Osteoblast (primary cell): ENCODE measurements at regions not wholly inside any gene's neighbourhood (a gene's known extent, or its start where the extent isn't known, plus 50 kb on each side); places are given as distances from the start of the nearest gene placed in this dataset.

Source experiments
- DNase-seq: peaks from one replicate; pipeline ENCODE4 v3.0.0; 2011; ENCODE audit warnings: low spot score, mixed read lengths; ENCODE audit not compliant: insufficient read length; ENCODE audit errors: missing footprints
- H2AFZ ChIP-seq: 2 replicates; pipeline ENCODE4 v1.6.0; 2011; ENCODE audit warnings: mild to moderate bottlenecking, low read length
- H3K27ac ChIP-seq: 2 replicates; pipeline ENCODE4 v1.5.1; 2011; ENCODE audit warnings: mild to moderate bottlenecking, low read depth, low read length, moderate library complexity
- H3K27me3 ChIP-seq: 2 replicates; pipeline ENCODE4 v1.6.0; 2012; ENCODE audit warnings: mild to moderate bottlenecking, control low read depth, inconsistent platforms, low read length, moderate library complexity; ENCODE audit not compliant: insufficient read depth
- H3K36me3 ChIP-seq: 2 replicates; pipeline ENCODE4 v1.5.1; 2011; ENCODE audit warnings: mild to moderate bottlenecking, low read length, control low read depth, moderate library complexity; ENCODE audit not compliant: insufficient read depth
- H3K4me1 ChIP-seq: 2 replicates; pipeline ENCODE4 v1.5.1; 2011; ENCODE audit warnings: mild to moderate bottlenecking, low read length, control low read depth, moderate library complexity; ENCODE audit not compliant: insufficient read depth
- H3K4me2 ChIP-seq: 2 replicates; pipeline ENCODE4 v1.6.0; 2011; ENCODE audit warnings: mild to moderate bottlenecking, low read length; ENCODE audit not compliant: insufficient read depth
- H3K4me3 ChIP-seq: fragments of 200-600 bp; sonication (generic); 3 replicates; pipeline ENCODE4 v1.5.1; 2012; ENCODE audit warnings: mild to moderate bottlenecking, low read length, inconsistent platforms; ENCODE audit not compliant: insufficient read depth
- H3K79me2 ChIP-seq: 2 replicates; pipeline ENCODE4 v1.6.0; 2012; ENCODE audit warnings: mild to moderate bottlenecking, low read length, control low read depth, inconsistent platforms; ENCODE audit not compliant: insufficient read depth
- H3K9me3 ChIP-seq: 2 replicates; pipeline ENCODE4 v1.5.1; 2011; ENCODE audit warnings: low read depth, low read length, control low read depth
- H4K20me1 ChIP-seq: 2 replicates; pipeline ENCODE4 v1.6.0; 2012; ENCODE audit warnings: mild to moderate bottlenecking, low read length, control low read depth; ENCODE audit not compliant: insufficient read depth
- TF ChIP-seq, protein P1 (sequence below): IDR thresholded peaks from 2 replicates; pipeline ENCODE4 v1.5.1; 2011; ENCODE audit warnings: mild to moderate bottlenecking, low read depth, low read length, moderate library complexity; ENCODE audit errors: extremely low read depth

DNA sequence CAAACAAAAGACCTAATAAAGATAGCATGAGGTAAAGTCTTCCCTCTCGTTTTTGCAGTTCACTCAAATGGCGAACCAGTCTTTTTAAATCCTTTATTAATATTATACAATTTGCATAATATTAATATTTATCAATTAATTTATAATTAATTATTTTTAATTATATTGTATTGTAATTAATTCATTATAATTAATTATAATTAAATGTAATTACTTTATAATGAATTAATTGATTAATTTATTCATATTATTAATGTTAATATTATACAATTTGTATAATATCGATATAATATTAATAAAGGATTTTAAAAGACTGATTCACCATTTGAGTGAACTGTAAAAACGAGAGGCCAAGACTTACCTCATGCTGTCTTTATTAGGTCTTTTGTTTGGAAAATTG lies 1045.4 kb upstream of the CADM2 start:
- no peaks in the 10 kb centered on the region for H3K9me3 ChIP-seq
- H4K20me1 ChIP-seq = no peaks in the 10 kb centered on the region
- H3K36me3 ChIP-seq = no peaks in the 10 kb centered on the region
- DNase-seq = no peak
- no peaks in the 10 kb centered on the region for H3K27me3 ChIP-seq
- H3K4me1 ChIP-seq = no peaks in the 10 kb centered on the region
- H3K79me2 ChIP-seq = no peaks in the 10 kb centered on the region
- H2AFZ ChIP-seq = no peak overlapping the region
- no peak overlapping the region for H3K4me3 ChIP-seq
- no peak overlapping the region for H3K27ac ChIP-seq
- H3K4me2 ChIP-seq = no peak overlapping the region
- TF ChIP-seq, protein P1, sequence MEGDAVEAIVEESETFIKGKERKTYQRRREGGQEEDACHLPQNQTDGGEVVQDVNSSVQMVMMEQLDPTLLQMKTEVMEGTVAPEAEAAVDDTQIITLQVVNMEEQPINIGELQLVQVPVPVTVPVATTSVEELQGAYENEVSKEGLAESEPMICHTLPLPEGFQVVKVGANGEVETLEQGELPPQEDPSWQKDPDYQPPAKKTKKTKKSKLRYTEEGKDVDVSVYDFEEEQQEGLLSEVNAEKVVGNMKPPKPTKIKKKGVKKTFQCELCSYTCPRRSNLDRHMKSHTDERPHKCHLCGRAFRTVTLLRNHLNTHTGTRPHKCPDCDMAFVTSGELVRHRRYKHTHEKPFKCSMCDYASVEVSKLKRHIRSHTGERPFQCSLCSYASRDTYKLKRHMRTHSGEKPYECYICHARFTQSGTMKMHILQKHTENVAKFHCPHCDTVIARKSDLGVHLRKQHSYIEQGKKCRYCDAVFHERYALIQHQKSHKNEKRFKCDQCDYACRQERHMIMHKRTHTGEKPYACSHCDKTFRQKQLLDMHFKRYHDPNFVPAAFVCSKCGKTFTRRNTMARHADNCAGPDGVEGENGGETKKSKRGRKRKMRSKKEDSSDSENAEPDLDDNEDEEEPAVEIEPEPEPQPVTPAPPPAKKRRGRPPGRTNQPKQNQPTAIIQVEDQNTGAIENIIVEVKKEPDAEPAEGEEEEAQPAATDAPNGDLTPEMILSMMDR = no peak

DNA sequence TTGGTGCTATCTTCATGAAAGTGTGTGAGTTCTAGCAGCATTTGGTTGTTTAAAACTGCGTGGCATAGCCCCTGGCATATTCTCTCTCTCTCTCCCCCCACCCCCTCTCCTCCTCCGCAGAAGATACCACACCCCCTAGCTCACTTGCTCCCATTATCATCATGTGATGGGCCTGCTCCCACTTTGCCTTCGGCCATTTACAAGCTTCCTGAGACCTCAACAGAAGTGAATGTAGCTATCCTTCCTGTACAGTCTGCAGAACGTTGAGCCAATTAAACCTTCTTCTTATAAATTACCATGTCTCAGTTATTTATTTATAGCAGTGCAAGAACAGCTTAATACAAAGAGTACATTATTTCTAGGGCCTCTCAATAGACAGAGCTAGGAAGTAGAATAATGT lies 1032.5 kb upstream of the CADM2 start:
- no peak overlapping the region for H3K27ac ChIP-seq
- H3K36me3 ChIP-seq = no peaks in the 10 kb centered on the region
- DNase-seq = no peak
- no peak overlapping the region for H3K4me2 ChIP-seq
- no peaks in the 10 kb centered on the region for H3K27me3 ChIP-seq
- no peaks in the 10 kb centered on the region for H3K4me1 ChIP-seq
- peaks cover 11% of the 10 kb centered on the region for H3K9me3 ChIP-seq
- no peak overlapping the region for H2AFZ ChIP-seq
- TF ChIP-seq, protein P1 = no peak
- H3K4me3 ChIP-seq = no peak overlapping the region
- no peaks in the 10 kb centered on the region for H3K79me2 ChIP-seq
- H4K20me1 ChIP-seq = no peaks in the 10 kb centered on the region

DNA sequence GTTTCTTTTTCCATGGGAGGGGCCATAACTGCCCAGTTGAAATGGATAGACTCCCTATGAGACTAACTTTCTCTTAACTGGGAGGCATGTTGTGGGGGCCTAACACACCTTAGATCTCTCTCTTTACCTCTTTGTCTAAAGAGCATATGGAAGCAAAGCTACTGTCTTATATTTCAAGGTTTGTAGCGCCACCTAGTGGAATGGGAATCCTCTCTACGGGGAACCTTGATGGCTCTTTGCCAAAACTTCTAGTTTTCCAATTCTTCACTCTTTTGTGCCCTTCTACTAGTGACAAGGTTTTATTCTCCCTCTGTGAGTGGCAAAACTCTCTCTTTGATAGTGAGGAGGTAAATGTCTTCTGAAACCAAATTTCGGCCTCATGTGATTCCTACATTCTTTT lies 1030.4 kb upstream of the CADM2 start:
- no peak for DNase-seq
- Histone ChIP-seq H3K79me2 (no peaks in the 10 kb centered on the region), H2AFZ (no peak overlapping the region), H3K36me3 (no peaks in the 10 kb centered on the region), H3K27me3 (no peaks in the 10 kb centered on the region), H4K20me1 (no peaks in the 10 kb centered on the region), H3K4me1 (no peaks in the 10 kb centered on the region), H3K4me3 (no peak overlapping the region), H3K27ac (no peak overlapping the region), H3K9me3 (peaks cover 11% of the 10 kb centered on the region), H3K4me2 (no peak overlapping the region)
- TF ChIP-seq, protein P1 = no peak

DNA sequence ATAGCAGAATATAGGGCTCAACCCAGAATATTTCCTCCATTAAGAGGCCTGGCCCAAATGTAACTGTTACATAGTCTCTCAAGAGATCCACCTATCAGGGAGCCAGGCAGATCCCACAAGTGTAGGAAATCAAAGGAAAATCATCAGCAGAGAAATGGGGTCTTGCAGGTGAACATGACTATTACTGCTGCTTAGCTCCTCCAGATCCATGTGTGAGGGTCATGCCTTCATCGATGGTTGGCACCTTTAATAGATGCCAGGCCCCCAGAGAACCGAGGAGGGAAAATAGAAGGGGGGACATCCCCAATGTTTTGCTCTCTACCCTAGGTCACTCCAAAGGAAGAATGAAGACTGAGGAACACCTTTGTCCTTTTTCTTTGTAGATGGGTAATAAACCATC lies 1029.9 kb upstream of the CADM2 start:
- Histone ChIP-seq H4K20me1 (no peaks in the 10 kb centered on the region), H3K4me3 (no peak overlapping the region), H3K27me3 (no peaks in the 10 kb centered on the region), H3K4me1 (no peaks in the 10 kb centered on the region), H3K27ac (no peak overlapping the region), H3K79me2 (no peaks in the 10 kb centered on the region), H3K4me2 (no peak overlapping the region), H3K36me3 (no peaks in the 10 kb centered on the region), H2AFZ (no peak overlapping the region), H3K9me3 (peaks cover 11% of the 10 kb centered on the region)
- no peak for DNase-seq
- TF ChIP-seq, protein P1 = no peak
